CD8-positive, alpha-beta memory T cell (primary cell): ENCODE measurements at regions not wholly inside any gene's neighbourhood (a gene's known extent, or its start where the extent isn't known, plus 50 kb on each side); places are given as distances from the start of the nearest gene placed in this dataset.

ENCODE experiments used
- CTCF ChIA-PET: fragments of 350-600 bp; sonication (Branson Sonifier 250); formaldehyde crosslinking; loops from one replicate; lab custom pipeline; 2021; ENCODE audit warnings: antibody characterized with exemption; lab: Charles Lee
- POLR2A ChIA-PET: fragments of 350-600 bp; sonication (Branson Sonifier 250); formaldehyde crosslinking; loops from one replicate; lab custom pipeline; 2021; ENCODE audit warnings: antibody characterized with exemption; lab: Charles Lee
- DNase-seq, 5 donors: peaks; one replicate each; pipeline versions ENCODE4 v3.0.0 to v3.0.0-alpha.2; 2020 to 2022; ENCODE audit warnings: mixed read lengths in 1 of 5
- H3K27ac ChIP-seq: one replicate; pipeline ENCODE4 v1.7.0; 2013; ENCODE audit warnings: low read depth, mild to moderate bottlenecking, low read length, moderate library complexity
- H3K27me3 ChIP-seq: 2 replicates; pipeline ENCODE4 v1.7.0; 2013; ENCODE audit warnings: low read length, mild to moderate bottlenecking; ENCODE audit not compliant: insufficient read depth, poor library complexity, severe bottlenecking
- H3K36me3 ChIP-seq: 2 replicates; pipeline ENCODE4 v1.7.0; 2013; ENCODE audit warnings: mild to moderate bottlenecking, low read length, moderate library complexity; ENCODE audit not compliant: insufficient read depth
- H3K4me1 ChIP-seq: 2 replicates; pipeline ENCODE4 v1.7.0; 2013; ENCODE audit warnings: mild to moderate bottlenecking, low read length, moderate library complexity; ENCODE audit not compliant: insufficient read depth
- H3K4me3 ChIP-seq: 2 replicates; pipeline ENCODE4 v1.7.0; 2013; ENCODE audit warnings: mild to moderate bottlenecking, low read length
- H3K9me3 ChIP-seq: 2 replicates; pipeline ENCODE4 v1.7.0; 2013; ENCODE audit warnings: mild to moderate bottlenecking, low read length
- H3K27ac Mint-ChIP-seq, 8 donors: one replicate each; pipeline ENCODE4 v1.8.0; 2020 to 2021; ENCODE audit warnings: mixed read lengths in 8 of 8, mild to moderate bottlenecking in 6 of 8, inconsistent platforms in 3 of 8, moderate library complexity in 3 of 8
- H3K27me3 Mint-ChIP-seq, 2 donors: one replicate each; pipeline ENCODE4 v1.8.0; 2020 to 2021; ENCODE audit warnings: mixed read lengths in 2 of 2, mild to moderate bottlenecking in 1 of 2, moderate library complexity in 1 of 2
- H3K36me3 Mint-ChIP-seq, 3 donors: one replicate each; pipeline ENCODE4 v1.8.0; 2020 to 2021; ENCODE audit warnings: mixed read lengths in 3 of 3, inconsistent platforms in 1 of 3, mild to moderate bottlenecking in 1 of 3
- H3K4me1 Mint-ChIP-seq, 3 donors: one replicate each; pipeline ENCODE4 v1.8.0; 2020 to 2021; ENCODE audit warnings: mixed read lengths in 3 of 3, inconsistent platforms in 1 of 3, mild to moderate bottlenecking in 1 of 3
- H3K4me3 Mint-ChIP-seq, 7 donors: one replicate each; pipeline ENCODE4 v1.8.0; 2020 to 2021; ENCODE audit warnings: mixed read lengths in 7 of 7, mild to moderate bottlenecking in 6 of 7, moderate library complexity in 4 of 7, inconsistent platforms in 2 of 7
- H3K9me3 Mint-ChIP-seq, 5 donors: one replicate each; pipeline ENCODE4 v1.8.0; 2020 to 2022; ENCODE audit warnings: mixed read lengths in 5 of 5, mild to moderate bottlenecking in 3 of 5, moderate library complexity in 2 of 5, inconsistent platforms in 1 of 5

GRCh38 chr22:23522623-23523251, 57.4 kb downstream of the IGLL1 start:
- peaks cover 4% of the 10 kb centered on the region for H3K4me1 ChIP-seq
- peaks cover 13 to 39% of the 10 kb centered on the region in 2 donors for H3K27me3 Mint-ChIP-seq
- POLR2A ChIA-PET = interaction anchor here (0.5 to 0.7 kb wide), 2 partner anchors 37 to 49 kb away, joined by 3 read pairs; no protein-coding TSS in a partner anchor
- peak overlapping the region; percentile 12 for H3K27ac ChIP-seq
- CTCF ChIA-PET = no interaction called here
- no peaks in the 10 kb centered on the region for H3K9me3 ChIP-seq
- no peak overlapping the region for H3K4me3 ChIP-seq
- no peaks in the 10 kb centered on the region for H3K27me3 ChIP-seq
- H3K27ac Mint-ChIP-seq = peak overlapping the region in 3 of 8 donors; percentile 42 to 92 (median 78)
- no peaks in the 10 kb centered on the region for H3K36me3 ChIP-seq
- H3K9me3 Mint-ChIP-seq = no peaks in the 10 kb centered on the region
- no peak for DNase-seq
- peaks cover 0 to 10% (median 4%) of the 10 kb centered on the region in 3 donors for H3K4me1 Mint-ChIP-seq
- peak overlapping the region in 6 of 7 donors; percentile 36 to 62 (median 56) for H3K4me3 Mint-ChIP-seq
- peaks cover 0 to 1% (median 0%) of the 10 kb centered on the region in 3 donors for H3K36me3 Mint-ChIP-seq

GRCh38 chr22:23521441-23522113, 58.5 kb downstream of the IGLL1 start:
- peak; percentile 56 to 82 (median 58) for DNase-seq
- Histone ChIP-seq H3K27me3 (no peaks in the 10 kb centered on the region), H3K4me3 (no peak overlapping the region), H3K36me3 (no peaks in the 10 kb centered on the region), H3K4me1 (peaks cover 4% of the 10 kb centered on the region), H3K27ac (peak overlapping the region; percentile 59), H3K9me3 (no peaks in the 10 kb centered on the region)
- Mint-ChIP-seq H3K4me1 (peaks cover 0 to 10% (median 4%) of the 10 kb centered on the region in 3 donors), H3K27me3 (peaks cover 17 to 43% of the 10 kb centered on the region in 2 donors), H3K36me3 (peaks cover 0 to 5% (median 0%) of the 10 kb centered on the region in 3 donors), H3K27ac (peak overlapping the region in 3 of 8 donors; percentile 50 to 58 (median 53)), H3K4me3 (peak overlapping the region; percentile 41 to 75 (median 57)), H3K9me3 (no peaks in the 10 kb centered on the region)
- POLR2A ChIA-PET = interaction anchor here (0.7 kb wide), 1 partner anchor 51 kb away, joined by 3 read pairs; no protein-coding TSS in a partner anchor
- CTCF ChIA-PET = no interaction called here

- peak overlapping the region in 4 of 8 donors; percentile 3 to 79 (median 56) for H3K27ac Mint-ChIP-seq
- H3K4me3 Mint-ChIP-seq = peak overlapping the region; percentile 40 to 75 (median 57)
- Histone ChIP-seq H3K4me3 (no peak overlapping the region), H3K36me3 (no peaks in the 10 kb centered on the region), H3K4me1 (peaks cover 4% of the 10 kb centered on the region), H3K9me3 (no peaks in the 10 kb centered on the region), H3K27ac (peak overlapping the region; percentile 59), H3K27me3 (no peaks in the 10 kb centered on the region)
- POLR2A ChIA-PET = no interaction called here
- H3K4me1 Mint-ChIP-seq = peaks cover 0 to 10% (median 4%) of the 10 kb centered on the region in 3 donors
- CTCF ChIA-PET = no interaction called here
- no peaks in the 10 kb centered on the region for H3K9me3 Mint-ChIP-seq
- H3K27me3 Mint-ChIP-seq = peaks cover 17 to 40% of the 10 kb centered on the region in 2 donors
- peaks cover 0 to 5% (median 0%) of the 10 kb centered on the region in 3 donors for H3K36me3 Mint-ChIP-seq
- DNase-seq = no peak
These were observed 59.1 kb downstream of the IGLL1 start for GRCh38 chr22:23520863-23521440.

DNA sequence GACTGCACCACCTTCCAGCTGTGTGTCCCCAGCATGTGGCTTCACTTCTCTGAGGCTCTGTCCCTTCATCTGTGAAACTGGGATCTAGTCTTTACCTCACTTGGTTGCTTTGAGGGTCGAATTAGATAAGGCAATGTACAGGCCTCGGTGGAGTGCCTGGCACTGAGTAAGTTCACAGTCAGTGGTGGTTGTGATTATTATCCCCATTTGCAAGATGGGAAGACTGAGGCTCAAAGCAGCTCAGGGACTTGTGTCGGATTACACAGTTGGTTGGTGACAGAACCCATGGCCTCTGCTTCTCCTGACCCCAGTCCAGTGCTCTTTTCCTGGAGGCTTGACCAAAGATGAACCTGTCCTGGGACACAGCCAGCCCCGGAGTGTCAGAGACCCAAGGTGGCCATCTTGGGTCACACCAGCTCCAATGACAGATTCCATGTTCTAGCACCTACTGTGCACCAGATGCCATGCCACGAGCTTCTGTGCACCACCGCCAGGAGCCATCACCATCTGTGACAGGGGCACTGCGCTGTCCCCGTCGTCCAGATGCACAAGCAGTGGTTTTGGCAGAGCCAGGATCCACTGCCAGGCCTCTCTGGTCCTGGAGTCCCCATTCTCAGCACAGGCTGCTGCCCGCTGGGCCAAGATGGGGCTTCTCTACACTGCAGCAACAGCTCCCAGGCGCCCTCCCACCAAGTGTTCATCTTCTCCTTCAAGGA, 60.5 kb downstream of the IGLL1 start:
- ChIA-PET CTCF (no interaction called here), POLR2A (no interaction called here)
- H3K27me3 ChIP-seq = no peaks in the 10 kb centered on the region

GRCh38 chr22:23518376-23519187, 61.5 kb downstream of the IGLL1 start:
- no peaks in the 10 kb centered on the region for H3K9me3 Mint-ChIP-seq
- Histone ChIP-seq H3K36me3 (no peaks in the 10 kb centered on the region), H3K27ac (no peak overlapping the region), H3K4me3 (no peak overlapping the region), H3K4me1 (peaks cover 4% of the 10 kb centered on the region), H3K27me3 (no peaks in the 10 kb centered on the region), H3K9me3 (no peaks in the 10 kb centered on the region)
- peaks cover 13 to 45% of the 10 kb centered on the region in 2 donors for H3K27me3 Mint-ChIP-seq
- ChIA-PET POLR2A (no interaction called here), CTCF (interaction anchor here (0.8 kb wide), 1 partner anchor 16 kb away, joined by 3 read pairs; no protein-coding TSS in a partner anchor)
- H3K36me3 Mint-ChIP-seq = peaks cover 0 to 5% (median 0%) of the 10 kb centered on the region in 3 donors
- peak overlapping the region in 1 of 8 donors; percentile 60 for H3K27ac Mint-ChIP-seq
- H3K4me1 Mint-ChIP-seq = peaks cover 0 to 10% (median 4%) of the 10 kb centered on the region in 3 donors
- no peak for DNase-seq
- peak overlapping the region in 1 of 7 donors; percentile 75 for H3K4me3 Mint-ChIP-seq

More for the DNA sequence above, 60.5 kb downstream of the IGLL1 start:
- Mint-ChIP-seq H3K9me3 (no peaks in the 10 kb centered on the region), H3K36me3 (peaks cover 0 to 5% (median 0%) of the 10 kb centered on the region in 3 donors), H3K27me3 (peaks cover 16 to 42% of the 10 kb centered on the region in 2 donors), H3K4me3 (no peak overlapping the region), H3K4me1 (peaks cover 0 to 10% (median 4%) of the 10 kb centered on the region in 3 donors), H3K27ac (peak overlapping the region in 2 of 8 donors; percentile 60 to 70)
- H3K4me1 ChIP-seq = peaks cover 4% of the 10 kb centered on the region
- H3K9me3 ChIP-seq = no peaks in the 10 kb centered on the region
- H3K4me3 ChIP-seq = no peak overlapping the region
- no peak for DNase-seq
- H3K27ac ChIP-seq = no peak overlapping the region
- no peaks in the 10 kb centered on the region for H3K36me3 ChIP-seq

DNA sequence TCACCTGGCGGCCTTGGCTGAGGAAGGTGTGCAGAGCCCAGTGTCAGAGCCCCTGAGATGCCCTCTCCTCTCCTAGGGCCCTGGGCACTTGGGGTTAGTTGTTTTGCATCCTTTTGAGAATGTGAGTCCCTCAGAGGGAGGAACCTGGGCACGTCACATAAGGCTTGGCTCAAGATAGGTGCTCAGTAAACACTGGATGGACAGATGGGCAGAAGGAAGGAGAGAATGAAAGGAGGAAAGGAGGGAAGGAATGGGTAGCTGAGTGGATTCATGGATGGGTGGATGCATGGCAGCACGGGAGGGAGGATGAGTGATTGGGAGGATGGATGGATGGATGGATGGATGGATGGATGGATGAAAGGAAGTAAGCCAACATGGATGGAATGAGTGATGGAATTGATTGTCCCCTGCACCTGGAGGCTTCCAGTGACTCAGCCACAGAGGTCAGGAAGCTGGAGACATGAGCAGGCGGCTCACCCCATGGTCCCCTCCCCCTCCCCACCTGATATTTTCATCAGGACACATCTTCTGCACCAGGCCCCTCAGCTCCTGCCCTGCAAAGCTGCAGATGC, 62.2 kb downstream of the IGLL1 start:
- Histone ChIP-seq H3K9me3 (no peaks in the 10 kb centered on the region), H3K27ac (no peak overlapping the region), H3K36me3 (no peaks in the 10 kb centered on the region), H3K27me3 (no peaks in the 10 kb centered on the region), H3K4me3 (no peak overlapping the region), H3K4me1 (peaks cover 4% of the 10 kb centered on the region)
- Mint-ChIP-seq H3K4me1 (peaks cover 0 to 7% (median 4%) of the 10 kb centered on the region in 3 donors), H3K4me3 (no peak overlapping the region), H3K27me3 (peaks cover 10 to 41% of the 10 kb centered on the region in 2 donors), H3K36me3 (peaks cover 0 to 5% (median 0%) of the 10 kb centered on the region in 3 donors), H3K27ac (no peak overlapping the region), H3K9me3 (no peaks in the 10 kb centered on the region)
- ChIA-PET POLR2A (no interaction called here), CTCF (interaction anchor here (0.8 kb wide), 1 partner anchor 17 kb away, joined by 3 read pairs; no protein-coding TSS in a partner anchor)
- no peak for DNase-seq

DNA sequence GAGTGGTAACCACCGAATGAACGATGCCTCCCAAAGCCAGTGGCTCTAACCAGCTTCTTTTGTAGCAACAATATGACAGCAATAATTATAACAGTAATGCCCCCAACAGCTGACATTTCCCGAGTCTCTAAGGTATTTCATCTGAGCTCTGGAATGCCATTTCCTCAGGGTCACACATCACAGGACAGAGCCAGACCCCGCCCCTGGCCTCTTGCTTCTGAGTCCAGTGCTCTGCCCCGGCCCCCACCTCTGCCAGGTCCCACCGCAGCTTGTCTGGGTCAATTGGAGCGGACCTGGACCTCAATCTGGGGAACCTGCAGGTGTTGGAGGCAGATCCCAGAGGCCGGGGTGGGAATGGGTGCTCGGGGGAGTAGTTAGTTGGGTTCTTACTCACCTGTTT, 63.8 kb downstream of the IGLL1 start:
- CTCF ChIA-PET = no interaction called here
- no peaks in the 10 kb centered on the region for H3K27me3 ChIP-seq
- no peak for DNase-seq

More for the DNA sequence above, 63.8 kb downstream of the IGLL1 start:
- H3K27ac ChIP-seq = no peak overlapping the region
- H3K4me3 Mint-ChIP-seq = no peak overlapping the region
- no peak overlapping the region for H3K27ac Mint-ChIP-seq
- H3K36me3 Mint-ChIP-seq = peaks cover 0 to 5% (median 0%) of the 10 kb centered on the region in 3 donors
- no peaks in the 10 kb centered on the region for H3K9me3 ChIP-seq
- H3K4me1 Mint-ChIP-seq = peaks cover 0 to 4% (median 3%) of the 10 kb centered on the region in 3 donors
- H3K9me3 Mint-ChIP-seq = no peaks in the 10 kb centered on the region
- H3K36me3 ChIP-seq = no peaks in the 10 kb centered on the region
- POLR2A ChIA-PET = no interaction called here
- H3K4me1 ChIP-seq = peaks cover 2% of the 10 kb centered on the region
- H3K4me3 ChIP-seq = no peak overlapping the region
- peaks cover 8 to 37% of the 10 kb centered on the region in 2 donors for H3K27me3 Mint-ChIP-seq
